AG04449 (cell line): ENCODE measurements at regions not wholly inside any gene's neighbourhood (a gene's known extent, or its start where the extent isn't known, plus 50 kb on each side); places are given as distances from the start of the nearest gene placed in this dataset.

Experiments used
- CTCF ChIA-PET: fragments of 350-600 bp; formaldehyde crosslinking; extraction: SDS; loops from one replicate; lab custom pipeline; 2021; ENCODE audit warnings: antibody characterized with exemption; lab: Yijun Ruan, JAX
- POLR2A ChIA-PET: fragments of 400-600, 350-600 bp; formaldehyde crosslinking; extraction: SDS; loops from one replicate; lab custom pipeline; 2020; ENCODE audit warnings: antibody characterized with exemption, inconsistent platforms; lab: Yijun Ruan, JAX
- DNase-seq: peaks from one replicate; pipeline ENCODE4 v3.0.0-alpha.2; 2010; ENCODE audit warnings: low read depth, low spot score
- H3K4me3 ChIP-seq: 2 replicates; pipeline ENCODE4 v1.5.1; 2011; ENCODE audit warnings: low read depth, mild to moderate bottlenecking, control low read depth, low read length
- TF ChIP-seq, protein P1 (sequence below): IDR thresholded peaks from one replicate; pipeline ENCODE4 v1.5.1; 2011; ENCODE audit warnings: mild to moderate bottlenecking, moderate library complexity, low read length, control low read depth, inconsistent platforms; ENCODE audit not compliant: insufficient read depth; ENCODE audit errors: missing control alignments

DNA sequence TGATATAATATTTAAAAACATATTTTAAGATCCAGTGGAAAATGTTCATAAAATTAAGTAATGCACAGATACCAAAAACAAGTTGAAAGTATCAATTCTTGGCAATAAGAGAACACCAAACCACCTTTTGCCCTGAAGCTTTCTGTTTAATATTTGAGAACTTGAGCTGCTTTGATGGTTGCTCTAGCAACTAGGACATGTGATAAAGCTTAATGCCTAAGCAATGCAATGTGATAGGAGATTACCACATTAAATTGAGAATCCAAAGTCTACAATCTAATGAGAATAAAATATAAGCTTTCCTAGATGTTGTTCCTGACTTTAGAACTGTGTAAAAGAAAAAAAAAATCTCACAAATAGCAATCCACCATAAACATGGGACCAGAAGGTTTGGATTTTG, 1367.5 kb upstream of the PCDH9 start:
- ChIA-PET CTCF (no interaction called here), POLR2A (no interaction called here)
- TF ChIP-seq, protein P1, sequence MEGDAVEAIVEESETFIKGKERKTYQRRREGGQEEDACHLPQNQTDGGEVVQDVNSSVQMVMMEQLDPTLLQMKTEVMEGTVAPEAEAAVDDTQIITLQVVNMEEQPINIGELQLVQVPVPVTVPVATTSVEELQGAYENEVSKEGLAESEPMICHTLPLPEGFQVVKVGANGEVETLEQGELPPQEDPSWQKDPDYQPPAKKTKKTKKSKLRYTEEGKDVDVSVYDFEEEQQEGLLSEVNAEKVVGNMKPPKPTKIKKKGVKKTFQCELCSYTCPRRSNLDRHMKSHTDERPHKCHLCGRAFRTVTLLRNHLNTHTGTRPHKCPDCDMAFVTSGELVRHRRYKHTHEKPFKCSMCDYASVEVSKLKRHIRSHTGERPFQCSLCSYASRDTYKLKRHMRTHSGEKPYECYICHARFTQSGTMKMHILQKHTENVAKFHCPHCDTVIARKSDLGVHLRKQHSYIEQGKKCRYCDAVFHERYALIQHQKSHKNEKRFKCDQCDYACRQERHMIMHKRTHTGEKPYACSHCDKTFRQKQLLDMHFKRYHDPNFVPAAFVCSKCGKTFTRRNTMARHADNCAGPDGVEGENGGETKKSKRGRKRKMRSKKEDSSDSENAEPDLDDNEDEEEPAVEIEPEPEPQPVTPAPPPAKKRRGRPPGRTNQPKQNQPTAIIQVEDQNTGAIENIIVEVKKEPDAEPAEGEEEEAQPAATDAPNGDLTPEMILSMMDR, result no peak

DNA sequence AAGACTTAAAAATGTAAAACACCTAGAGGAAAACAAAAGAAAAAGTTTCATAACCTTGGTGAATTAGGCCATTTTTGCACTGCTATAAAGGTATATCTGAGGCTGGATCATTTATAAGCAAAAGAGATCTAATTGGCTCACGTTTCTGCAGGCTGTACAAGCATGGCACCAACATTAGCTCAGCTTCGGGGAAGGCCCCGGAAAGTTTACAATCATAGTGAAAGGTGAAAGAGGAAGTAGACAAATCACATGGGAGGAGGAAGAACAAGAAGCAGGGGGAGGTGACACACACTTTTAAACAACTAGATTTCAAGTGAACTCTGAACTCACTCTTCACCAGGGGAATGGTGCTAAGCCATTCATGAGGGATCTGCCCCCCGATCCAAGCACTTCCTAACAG, 1358.5 kb upstream of the PCDH9 start:
- TF ChIP-seq, protein P1, result no peak

More for the DNA sequence above, 1367.5 kb upstream of the PCDH9 start:
- H3K4me3 ChIP-seq, result no peak overlapping the region
- no peak for DNase-seq

DNA sequence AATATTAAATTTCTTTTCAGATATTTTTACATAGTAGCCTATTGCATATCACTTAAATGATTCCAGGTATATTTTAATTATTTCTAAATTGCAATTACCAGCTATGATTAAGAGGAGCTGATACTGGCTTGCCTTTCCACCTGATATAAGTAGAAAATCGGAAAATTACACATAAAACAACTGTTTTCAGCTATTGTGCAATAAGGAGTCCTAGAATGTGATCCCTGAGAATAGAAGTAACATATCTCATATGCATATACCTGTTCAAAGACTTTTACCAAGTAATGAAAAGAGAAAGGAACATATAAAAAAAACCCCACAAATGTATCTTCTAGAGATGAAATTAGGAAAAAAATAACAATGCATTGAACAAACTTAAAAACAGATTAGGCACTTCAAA, 1354.6 kb upstream of the PCDH9 start:
- POLR2A ChIA-PET, result no interaction called here
- CTCF ChIA-PET, result no interaction called here
- TF ChIP-seq, protein P1, result no peak
- no peak for DNase-seq
- no peak overlapping the region for H3K4me3 ChIP-seq

More for the DNA sequence above, 1358.5 kb upstream of the PCDH9 start:
- no peak for DNase-seq
- POLR2A ChIA-PET, result no interaction called here
- no peak overlapping the region for H3K4me3 ChIP-seq
- CTCF ChIA-PET, result no interaction called here

DNA sequence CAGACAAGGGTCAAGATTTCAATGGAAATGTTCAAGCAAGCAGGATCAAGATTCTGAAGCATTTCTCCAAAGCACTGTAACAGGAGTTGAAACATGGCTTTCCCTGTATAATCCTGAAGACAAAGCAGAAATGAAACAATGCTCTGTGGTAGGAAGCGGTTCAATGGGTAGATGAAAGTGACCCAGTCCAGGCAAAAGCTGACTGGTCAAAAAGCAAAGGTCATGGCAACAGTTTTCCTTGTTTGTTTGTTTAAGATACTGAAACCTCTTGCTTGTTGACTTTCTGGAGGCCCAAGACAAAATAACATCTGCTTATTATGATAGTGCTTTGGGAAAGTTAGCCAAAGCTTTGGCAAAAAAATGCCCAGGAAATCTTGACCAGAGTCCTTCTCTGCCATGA, 1343.9 kb upstream of the PCDH9 start:
- TF ChIP-seq, protein P1, result no peak
- H3K4me3 ChIP-seq, result no peak overlapping the region
- ChIA-PET POLR2A (no interaction called here), CTCF (no interaction called here)
- DNase-seq, result no peak

DNA sequence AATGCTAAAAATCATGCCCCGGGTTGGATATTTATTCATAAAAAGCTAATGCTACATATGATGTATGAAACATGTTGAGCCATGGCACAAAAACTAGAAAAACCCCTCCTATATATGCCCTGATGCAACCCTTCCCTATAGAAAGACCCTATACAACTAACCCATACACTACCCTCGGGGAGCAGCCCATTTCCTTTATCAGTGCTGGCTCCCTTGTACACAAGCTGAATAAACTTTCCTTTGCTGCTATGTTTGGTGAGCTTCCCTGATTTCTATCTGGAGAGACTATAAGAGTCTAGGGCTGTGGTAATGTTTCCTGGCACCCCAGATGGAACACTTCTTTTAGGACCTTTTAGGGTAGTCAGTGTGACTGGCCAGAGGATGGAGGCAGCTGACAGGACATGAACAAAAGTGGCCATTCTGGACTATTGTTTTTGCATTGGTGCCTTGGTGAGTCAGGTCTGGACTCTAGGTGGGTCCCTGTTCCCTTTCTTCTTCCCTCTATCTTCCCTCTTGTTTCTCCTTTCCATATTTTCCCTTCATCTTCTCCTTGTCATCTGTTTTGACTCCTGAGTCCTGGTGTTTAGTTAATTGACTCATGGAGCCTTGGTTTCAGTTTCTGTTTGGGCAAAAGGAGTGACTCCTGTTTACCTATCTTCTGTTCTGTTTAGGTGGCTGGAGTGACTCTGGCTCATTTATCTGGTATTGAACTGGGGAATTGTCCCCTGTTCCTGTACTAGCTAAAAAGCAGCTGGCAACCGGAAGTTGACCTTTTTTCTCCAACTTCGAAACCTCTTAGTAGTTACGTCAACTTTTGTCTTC, 1321.8 kb upstream of the PCDH9 start:
- POLR2A ChIA-PET, result no interaction called here
- no peak overlapping the region for H3K4me3 ChIP-seq
- TF ChIP-seq, protein P1, result no peak
- no peak for DNase-seq
- CTCF ChIA-PET, result no interaction called here

DNA sequence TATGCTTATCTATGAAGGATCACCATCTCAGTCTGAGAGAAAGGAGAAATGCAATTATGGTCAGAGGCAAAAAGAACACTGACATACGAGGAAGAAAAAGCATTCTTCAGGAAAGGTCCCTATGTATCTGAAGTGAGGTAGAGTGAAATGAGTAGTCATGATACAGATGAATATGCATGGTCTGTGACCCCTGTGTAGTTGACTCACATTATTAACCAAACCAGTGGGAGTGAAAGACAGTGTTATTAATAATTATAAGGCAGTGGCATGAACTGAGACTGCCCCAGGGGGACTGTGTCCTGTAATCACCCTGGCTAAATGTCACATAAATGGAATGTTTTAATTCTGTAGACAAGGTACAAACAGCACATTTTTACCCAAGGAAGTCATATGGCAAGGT, 1320.2 kb upstream of the PCDH9 start:
- POLR2A ChIA-PET, result no interaction called here
- TF ChIP-seq, protein P1, result no peak
- no peak for DNase-seq
- H3K4me3 ChIP-seq, result no peak overlapping the region
- CTCF ChIA-PET, result no interaction called here
